ENCODE measurements at regions not wholly inside any gene's neighbourhood (a gene's known extent, or its start where the extent isn't known, plus 50 kb on each side); places are given as distances from the start of the nearest gene placed in this dataset.

DNA sequence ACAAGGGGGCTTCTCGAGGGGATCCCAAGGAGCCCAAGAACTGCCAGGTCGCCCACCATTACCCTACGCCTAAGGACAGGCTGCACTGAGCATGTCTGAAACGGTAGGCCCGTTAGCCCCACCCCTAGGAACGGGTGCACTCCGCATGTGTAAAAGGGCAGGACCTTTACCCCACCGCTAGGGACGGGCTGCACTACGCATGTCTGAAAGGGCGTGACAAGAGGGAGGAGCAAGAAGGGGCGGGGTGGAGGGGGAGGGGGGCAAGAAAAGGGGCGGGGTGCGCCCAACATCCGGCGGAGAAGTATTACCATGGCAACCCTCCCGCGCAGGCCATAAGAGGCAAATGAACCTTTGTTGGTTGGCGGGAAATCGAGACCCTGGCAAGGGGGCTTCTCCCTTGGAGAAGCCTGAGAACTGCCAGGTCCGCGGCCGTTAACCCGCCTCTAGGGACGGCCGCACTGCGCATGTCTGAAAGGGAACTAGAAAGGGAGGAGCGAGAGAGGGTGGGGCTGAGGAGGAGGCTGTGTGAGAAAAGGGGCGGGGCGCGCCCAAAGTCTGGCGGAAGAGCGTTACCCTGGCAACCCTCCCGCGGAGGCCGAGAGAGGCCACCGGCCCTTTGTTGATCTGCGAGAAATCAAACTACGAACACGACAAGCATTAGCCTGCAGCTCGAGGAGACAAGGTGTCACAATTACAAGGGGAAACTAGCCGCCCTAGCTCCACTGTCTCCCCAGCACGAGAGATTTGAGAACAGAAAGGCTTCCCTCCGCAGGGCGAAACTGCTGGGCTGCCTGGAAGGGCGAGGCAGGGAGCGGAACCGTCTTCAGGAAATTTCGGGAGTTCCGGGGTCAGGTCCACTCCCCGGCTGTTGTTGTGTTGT lies 2046.8 kb downstream of the TP53TG3F start:
- DNase-seq (ENCODE audit: low spot score), result peak; percentile 47

DNA sequence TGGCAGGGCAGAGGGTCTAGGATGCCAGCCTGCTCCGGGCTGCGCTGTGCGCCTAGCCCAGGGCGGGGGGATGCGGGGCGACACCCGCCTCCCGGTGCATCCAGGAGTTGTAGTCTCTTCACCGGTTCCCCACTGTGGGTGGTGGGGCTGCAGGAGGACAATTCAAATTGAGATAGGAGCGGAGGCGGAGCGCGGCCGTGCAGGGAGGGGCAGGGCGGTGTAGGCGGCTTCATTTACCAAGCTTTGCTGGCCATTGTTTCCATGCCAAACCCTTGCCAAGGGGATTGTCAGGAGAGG lies 2047.4 kb downstream of the TP53TG3F start:
- peak; percentile 14 for DNase-seq (ENCODE audit: low spot score)

DNA sequence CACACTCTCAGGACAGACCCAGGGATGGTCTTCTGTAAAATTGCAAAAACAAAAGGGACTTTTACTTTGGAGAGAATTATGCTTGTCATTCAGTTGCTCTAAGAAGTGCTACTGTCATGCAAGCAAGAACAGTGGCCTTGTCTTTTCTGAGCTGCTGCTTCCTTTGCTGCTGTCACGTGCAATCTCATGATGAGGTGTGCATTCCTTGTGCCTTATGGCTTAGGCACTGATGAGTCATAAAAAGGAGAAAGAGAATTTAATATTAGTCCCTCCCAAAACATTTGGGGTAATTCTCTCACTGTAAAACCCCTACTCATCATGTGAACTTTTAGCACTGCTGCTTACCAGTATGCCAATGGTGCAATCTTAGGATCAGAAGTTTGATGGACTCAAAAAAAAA lies 2051.3 kb downstream of the TP53TG3F start:
- no peak for DNase-seq (ENCODE audit: low spot score)

DNA sequence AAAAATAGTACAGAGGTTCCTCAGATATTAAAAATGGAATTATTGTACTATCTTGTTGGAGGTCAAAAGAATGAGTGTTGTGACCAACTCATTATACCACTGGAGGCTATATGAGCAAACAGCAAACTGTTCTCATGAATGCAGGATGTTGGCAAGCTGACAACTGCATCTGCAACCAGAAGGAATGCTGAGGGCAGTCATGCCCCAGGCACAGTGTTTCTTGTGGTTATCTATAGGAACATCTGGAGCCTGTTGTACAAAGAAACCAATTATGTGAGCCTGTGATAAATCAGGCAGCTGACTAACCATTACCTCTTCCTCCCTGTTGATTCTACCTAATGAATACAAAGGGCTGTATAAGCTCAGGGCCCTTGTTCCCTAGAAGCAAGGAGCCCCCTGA lies 2057.1 kb downstream of the TP53TG3F start:
- no peak for DNase-seq (ENCODE audit: low spot score)

DNA sequence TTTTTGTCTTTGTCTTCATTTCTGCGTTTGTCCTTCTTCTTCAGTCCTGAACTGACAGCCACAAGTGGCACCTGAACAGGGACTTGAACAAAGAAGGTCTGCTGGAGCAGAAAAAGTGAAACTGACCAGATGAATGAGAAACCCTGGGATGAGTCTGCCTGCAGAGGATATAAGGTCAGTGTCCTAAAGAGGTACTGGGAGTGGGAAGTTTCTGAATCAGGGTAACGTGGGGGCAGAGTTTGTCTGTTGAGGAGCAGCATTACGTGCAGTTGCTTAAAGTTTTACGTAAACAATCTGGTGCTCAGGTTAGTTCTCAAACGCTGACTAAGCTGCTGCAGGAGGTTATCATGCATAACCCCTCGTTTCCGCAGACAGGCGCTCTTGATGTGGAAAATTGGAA lies 2057.6 kb downstream of the TP53TG3F start:
- DNase-seq (ENCODE audit: low spot score), result no peak

DNA sequence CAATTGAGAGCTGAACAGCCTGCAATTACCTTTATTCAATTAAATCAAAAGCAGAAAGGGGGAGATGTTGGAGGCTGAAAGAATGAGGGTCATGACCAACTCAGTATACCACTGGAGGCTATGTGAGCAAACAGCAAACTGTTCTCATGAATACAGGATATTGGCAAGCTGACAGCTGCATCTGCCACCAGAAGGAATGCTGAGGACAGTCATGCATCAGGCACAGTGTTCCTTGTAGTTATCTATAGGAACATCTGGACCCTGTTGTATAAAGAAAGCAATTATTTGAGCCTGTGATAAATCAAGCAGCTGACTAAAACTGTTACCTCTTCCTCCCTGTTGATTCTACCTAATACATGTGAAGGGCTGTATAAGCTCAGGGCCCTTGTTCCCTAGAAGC lies 2064.6 kb downstream of the TP53TG3F start:
- no peak for DNase-seq (ENCODE audit: low spot score)

DNA sequence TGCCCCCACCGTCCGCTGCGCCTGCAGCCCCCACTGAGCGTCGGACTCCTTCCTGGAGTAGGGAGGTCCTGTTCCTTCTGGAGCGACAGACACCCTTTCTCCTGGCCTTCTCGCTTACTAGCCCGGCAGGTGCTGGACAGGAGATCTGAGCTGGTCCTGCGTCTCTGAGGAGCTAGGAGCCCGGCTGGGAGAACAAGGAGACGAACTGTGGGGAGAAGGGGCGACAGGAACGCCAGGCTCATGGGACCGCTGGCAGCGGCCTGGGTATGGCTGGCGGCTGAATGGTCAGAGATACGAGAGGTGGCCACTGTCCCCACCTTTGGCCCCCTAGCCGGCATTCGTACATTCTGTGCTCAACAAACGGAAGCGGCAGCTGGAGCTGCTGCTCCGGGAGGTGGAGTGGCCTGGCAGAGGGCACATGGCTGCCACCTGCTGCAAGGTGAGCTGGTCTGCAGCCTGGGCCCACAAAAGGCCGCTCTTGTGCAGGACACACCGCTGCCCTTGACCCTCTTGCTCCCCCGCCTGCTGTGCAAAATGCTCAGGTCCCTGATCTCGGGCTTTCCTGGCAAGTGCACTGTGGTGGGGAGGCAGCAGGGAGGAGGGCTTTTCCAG lies 2066.7 kb downstream of the TP53TG3F start:
- peak; percentile 14 for DNase-seq (ENCODE audit: low spot score)

DNA sequence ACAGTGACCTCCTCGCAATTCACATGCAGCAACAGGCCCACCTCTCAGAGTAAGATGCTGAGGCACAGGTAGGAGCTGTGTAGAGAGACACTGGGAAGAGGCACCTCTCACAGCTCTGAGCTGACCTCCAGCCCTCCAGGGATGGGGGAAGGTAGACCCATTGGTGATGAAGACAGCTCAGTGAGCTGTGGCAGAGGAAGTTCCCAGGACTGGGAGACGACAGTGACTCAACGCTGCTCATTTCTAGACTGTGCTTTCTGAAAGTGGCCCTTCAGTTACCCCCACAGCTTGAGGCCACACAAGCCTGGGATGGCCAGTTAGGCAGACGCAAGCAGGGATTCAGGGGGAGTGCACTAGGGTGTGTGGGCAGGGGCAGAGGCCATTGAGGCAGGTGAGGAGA lies 2073.2 kb downstream of the TP53TG3F start:
- DNase-seq (ENCODE audit: low spot score), result no peak

DNA sequence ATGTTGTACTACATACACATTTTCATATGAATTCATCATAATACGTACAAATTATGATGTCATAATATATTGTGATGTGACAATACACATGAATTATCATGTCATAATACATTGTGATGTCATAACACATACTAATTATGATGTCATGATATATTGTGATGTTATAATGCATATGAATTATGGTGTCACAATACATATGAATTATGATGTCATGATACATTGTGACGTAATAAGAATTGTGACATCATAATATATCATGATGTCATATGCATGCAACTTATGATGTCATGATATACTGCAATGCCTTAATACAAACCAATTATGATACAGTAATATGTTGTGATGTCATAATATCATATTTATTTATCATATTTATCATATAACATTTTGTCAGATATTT lies 2074.3 kb downstream of the TP53TG3F start:
- no peak for DNase-seq (ENCODE audit: low spot score)

DNA sequence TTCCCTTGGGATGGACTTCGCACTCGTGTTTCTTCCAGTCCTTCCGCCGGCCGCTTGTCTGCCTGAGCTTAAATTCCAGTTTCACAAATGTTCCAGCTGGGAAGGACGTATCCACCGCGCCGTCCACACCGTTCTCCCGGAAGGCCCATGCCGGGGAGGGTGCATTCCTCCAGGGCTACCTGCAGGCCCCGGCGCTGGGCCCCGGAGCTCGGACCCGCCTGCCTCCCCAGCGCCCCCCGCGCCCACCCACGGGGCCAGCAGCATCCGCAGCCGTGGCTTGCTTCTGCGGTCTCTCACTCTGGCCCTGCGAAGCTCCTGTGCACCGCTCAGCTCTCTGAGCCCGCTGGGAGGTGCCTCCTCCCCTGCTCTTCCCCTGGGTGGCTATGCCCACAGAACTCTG lies 2084.1 kb downstream of the TP53TG3F start:
- no peak for DNase-seq (ENCODE audit: low spot score)

DNA sequence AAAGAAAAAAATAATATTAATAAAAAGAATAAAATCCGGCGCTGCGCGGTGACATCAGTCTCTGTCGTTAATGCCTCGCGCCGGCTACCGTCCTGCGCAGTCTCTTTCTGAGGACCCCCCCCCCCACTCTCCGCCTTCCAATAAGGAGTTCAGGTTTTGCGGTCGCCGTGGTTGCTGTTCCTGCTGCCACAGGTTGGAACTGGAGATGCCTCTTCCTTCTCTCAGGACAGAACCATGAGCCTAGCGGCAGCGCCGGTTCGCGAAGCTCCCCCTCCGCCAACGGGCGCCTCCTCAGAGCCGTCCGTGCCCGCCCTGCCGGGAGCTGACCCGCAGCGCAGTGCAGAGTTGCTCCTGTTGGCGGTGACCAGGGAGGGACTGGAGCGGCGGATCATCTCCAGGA lies 2093.4 kb downstream of the TP53TG3F start:
- DNase-seq (ENCODE audit: low spot score), result no peak

DNA sequence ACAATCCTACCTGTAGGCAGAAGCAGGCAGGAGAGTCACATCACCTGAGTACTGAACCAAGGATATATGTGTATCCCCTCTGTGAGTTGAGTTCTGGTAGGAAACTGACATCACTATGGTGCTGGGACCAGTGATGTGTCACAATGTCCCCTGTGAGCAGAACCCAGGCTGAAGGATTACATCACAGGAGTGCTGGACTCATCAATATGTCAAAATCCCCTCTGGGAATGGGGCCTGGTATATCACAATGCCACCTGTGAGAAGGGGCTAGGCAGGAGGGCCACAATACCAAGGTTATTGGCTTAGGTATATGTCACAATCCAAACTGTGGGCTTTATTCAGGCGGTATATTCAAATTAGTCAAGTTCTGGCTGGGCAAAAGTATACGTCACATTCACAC lies 2098.3 kb downstream of the TP53TG3F start:
- DNase-seq (ENCODE audit: low spot score), result no peak

DNA sequence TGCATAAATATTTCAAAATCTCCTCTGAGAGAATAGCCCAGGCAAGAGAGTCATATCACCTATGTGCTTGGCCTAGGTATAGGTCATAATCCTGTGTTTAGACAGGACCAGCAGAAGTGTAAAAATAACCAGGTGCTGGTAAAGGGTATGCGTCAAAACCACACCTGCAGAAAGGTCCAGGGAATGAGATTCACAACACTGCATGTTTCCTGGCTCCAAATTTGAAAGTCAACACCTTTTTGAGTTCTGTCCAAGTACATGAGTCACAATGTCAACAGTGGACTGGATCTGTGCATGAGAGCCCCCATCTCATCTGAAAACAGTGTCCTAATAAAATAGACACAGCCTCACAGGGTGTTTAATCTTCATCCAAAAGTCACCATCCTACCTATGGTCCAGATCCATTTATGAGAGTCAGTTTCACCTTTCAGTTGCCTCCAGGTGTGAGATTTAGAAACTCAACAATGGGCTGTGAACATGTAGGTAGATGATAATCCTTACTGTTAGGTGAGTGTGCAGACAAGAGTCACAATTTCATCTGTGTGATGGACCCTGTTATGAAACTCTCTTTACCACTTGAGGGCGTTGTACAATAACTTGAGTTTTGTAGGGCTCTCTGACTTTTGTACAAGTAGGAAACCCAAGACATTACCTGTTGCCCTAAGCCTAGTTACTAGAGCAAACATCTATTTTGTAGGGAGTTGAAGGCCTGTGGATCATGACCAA lies 2100.7 kb downstream of the TP53TG3F start:
- DNase-seq (ENCODE audit: low spot score), result no peak

DNA sequence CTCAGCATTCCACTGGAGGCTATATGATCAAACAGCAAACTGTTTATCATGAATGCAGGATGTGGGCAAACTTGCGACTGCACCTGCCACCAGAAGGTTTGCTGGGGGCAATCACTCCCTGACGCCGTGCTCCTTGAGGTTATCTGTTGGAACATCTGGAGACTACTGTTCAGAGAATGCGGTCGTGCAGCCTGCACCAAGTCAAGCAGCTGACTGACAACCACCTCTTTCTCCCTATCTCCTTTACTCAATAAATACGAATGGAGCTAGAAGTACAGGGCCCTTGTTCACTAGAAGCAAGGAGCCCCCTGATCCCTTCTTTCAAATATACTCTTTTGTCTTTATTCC lies 2101.2 kb downstream of the TP53TG3F start:
- no peak for DNase-seq (ENCODE audit: low spot score)

DNA sequence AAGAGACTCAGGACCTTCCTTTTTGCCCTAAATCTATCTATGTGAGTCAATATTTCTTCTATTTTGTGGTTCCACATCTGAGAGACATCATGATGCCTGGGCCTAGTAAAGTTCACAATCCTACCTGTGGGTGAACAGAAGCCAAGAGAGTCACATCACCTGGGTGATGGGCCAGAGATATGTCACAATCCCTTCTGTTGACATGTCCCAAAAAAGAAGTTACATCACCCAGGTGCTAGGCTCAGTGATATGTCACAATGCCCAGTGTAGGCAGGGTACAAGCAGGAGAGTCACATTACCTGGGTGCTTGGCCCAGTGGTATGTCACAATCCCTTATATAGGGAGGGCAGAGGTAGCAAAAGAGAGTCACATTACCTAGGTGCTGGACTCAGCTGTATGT lies 2101.9 kb downstream of the TP53TG3F start:
- DNase-seq (ENCODE audit: low spot score), result no peak

DNA sequence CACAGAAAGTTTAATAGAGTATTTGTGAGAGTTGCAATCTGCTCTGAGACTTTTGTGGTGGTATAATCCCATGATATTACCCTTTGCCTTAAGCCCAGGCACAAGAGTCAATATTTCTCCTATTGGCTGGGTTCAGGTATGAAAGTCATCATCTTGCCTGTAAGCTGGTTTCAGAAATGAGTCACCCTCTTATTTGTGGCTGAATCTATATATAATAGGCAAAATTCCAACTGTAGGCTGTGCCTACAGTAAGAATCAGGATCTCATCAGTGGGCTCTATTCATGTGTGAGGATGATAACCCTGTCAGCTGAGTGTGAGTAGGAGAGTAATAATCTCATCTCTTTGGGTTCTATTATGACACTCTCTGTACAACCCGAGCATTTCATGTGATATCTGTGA lies 2103.1 kb downstream of the TP53TG3F start:
- DNase-seq (ENCODE audit: low spot score), result no peak

DNA sequence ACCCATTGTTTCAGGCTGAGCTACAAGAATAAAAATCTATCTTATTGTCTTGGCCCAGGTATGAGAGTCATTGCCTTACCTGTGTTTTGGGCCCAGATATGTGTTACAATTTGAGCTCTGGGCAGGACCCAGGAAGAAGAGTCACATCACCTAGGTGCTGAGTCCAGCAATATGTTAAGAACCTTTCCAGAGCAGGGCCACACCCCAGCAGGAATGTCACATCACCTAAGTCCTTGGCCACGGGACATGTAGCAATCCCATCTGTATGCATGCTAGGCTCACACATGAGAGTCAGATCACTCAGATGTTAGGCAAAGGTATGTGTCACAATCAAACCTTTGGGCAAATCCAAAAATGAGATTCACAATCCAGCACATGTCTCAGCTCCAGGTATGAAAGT lies 2103.5 kb downstream of the TP53TG3F start:
- no peak for DNase-seq (ENCODE audit: low spot score)

DNA sequence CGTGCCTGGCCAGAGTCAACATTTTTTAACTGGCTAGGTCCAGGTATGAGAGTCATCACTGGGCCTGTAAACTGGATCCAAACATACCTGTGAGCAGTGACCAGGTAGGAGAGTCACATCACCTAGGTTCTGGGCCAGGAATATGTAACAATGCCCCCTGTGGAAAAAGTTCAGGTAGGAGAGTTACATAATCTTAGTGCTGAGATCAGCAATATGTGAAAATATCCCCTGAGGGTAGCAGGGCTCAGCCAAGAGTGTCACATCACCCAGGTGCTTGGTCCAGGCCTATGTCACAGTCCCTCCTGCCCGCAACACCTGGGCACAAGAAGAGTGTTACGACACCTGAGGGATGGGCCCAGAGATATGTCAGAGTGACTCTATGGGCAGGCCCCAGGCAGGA lies 2104.7 kb downstream of the TP53TG3F start:
- no peak for DNase-seq (ENCODE audit: low spot score)

DNA sequence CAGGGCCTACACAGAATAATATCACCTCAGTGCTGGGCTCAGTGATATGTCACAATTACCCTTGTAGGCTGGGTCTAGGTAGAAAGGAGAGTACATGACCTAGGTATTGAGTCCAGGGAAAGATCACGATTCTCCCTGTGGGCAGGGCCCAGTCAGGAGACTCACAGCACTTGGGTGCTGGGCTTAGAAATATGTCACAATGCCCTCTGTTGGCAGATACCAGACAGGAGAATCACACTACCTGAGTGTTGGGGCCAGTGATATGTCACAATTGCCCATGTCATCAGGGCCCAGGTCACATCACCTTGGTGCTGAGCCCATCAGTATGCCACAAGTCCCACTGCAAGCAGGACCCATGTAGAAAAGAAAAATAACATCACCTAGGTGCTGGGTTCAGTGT lies 2105.5 kb downstream of the TP53TG3F start:
- DNase-seq (ENCODE audit: low spot score), result no peak

DNA sequence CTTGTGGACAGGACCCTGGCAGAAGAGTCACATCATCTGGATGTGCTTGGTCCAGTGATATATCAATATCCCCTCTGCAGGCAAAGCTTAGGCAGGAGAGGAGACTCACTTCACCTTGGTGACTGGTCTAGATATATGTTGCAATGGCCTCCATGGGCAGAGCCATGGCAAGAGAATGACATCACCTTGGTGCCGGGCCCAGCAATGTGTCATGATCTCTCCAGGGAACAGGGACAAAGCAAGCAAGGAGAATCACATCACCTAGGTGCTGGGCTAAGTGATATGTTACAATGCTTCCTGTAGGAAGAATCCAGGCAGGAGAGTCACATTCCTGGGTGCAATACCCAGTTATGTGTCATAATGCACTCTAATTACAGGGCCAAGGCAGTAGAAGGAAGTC lies 2106.2 kb downstream of the TP53TG3F start:
- DNase-seq (ENCODE audit: low spot score), result no peak

DNA sequence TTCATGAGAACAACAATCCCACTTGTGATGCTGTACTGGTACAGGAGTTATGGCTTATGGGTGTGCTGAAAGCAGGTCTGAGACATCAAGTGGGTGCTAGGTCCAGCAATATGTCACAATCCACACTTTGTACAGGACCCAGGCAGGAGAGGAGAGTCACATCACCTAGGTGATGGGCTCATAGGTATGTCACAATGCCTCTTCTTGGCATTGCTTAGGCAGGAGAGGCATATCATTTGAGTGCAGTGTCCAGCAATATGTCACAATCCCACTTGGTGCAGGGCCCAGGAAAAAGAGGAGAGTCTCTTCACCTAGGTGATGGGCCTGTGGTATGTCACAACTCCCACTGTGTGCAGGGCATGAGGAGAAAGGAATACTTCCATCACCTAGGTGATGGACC lies 2110.0 kb downstream of the TP53TG3F start:
- no peak for DNase-seq (ENCODE audit: low spot score)

DNA sequence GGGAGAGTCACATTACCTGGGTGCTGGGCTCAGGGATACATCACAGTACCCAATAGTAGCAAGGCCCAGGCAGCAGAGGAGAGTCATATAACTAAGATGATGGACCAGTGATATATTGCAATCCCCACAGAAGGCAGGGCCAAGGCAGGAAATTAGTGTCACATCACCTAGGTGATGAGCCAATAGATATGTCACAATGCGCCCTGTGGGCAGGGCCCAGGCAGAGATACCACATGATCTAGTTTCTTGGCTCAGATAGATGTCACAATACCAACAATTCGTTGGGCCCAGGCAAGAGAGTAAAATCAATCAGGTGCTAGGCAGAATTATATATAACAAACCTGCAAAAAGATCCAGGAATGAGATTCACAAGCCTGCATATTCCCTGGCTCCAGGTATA lies 2111.5 kb downstream of the TP53TG3F start:
- DNase-seq (ENCODE audit: low spot score), result no peak

DNA sequence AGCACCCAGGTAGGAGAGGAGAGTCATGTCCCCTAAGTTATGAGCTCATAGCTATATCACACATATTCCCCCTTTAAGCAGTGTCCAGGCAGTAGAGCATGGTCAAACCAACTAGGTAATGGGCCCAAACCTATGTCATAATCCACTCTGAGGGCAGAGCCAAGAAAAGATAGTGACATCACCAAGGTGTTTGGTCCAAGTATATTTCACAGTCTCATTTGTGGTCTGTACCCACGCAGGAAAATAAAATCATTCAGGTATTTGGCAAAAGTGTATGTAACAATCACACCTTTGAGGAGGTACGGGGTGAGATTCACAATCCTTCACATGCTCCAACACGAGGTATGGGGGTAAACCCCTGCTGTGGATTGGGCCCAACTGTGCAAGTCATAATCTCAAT lies 2112.8 kb downstream of the TP53TG3F start:
- no peak for DNase-seq (ENCODE audit: low spot score)

DNA sequence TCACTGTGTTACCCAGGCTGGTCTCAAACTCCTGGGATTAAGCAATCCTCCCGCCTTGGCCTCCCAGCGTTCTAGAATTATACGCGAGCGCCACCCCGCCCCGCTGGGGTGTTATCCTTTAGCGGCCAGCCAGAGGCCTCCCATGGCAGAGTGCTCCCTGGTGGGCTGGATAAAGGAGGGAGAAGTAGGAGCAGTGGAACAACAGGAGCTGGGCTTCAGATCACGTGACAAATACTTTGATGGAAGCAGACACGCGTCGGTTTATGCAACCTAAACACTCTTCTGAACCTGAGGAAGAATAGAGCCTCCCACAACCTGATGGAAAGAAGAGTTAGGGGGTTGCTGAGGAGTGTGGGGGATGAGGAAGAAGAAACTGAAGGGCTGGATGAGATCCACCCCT lies 2114.0 kb downstream of the TP53TG3F start:
- DNase-seq (ENCODE audit: low spot score), result no peak
